ENCODE measurements at regions not wholly inside any gene's neighbourhood (a gene's known extent, or its start where the extent isn't known, plus 50 kb on each side); places are given as distances from the start of the nearest gene placed in this dataset.
A peak's percentile ranks its signal among the peaks of the same experiment; 100 is the strongest.

DNA sequence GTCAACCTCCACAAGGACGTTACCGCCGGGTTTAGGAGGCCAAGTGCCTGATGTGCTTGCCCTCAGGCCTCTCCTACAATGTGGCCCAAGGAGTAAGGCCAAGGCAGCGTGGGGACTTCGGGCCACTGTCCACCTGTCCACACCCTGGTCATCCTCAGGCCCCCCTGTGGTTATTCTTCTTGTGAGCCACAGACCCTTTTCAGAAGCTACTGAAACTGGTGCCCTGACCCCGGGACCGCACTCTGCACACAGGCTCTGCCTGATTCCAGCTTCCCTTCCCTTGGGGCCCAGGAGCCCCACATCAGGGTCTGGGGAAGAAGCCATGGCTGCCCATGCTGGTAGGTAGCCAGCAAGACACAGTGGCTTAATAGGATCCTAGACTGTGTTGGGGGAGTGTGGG is 128.8 kb downstream of the OLFM1 start:
- no peaks in the 10 kb centered on the region for H3K4me1 ChIP-seq (ENCODE audit: control insufficient read depth, insufficient read depth, low read length, poor library complexity, severe bottlenecking)

DNA sequence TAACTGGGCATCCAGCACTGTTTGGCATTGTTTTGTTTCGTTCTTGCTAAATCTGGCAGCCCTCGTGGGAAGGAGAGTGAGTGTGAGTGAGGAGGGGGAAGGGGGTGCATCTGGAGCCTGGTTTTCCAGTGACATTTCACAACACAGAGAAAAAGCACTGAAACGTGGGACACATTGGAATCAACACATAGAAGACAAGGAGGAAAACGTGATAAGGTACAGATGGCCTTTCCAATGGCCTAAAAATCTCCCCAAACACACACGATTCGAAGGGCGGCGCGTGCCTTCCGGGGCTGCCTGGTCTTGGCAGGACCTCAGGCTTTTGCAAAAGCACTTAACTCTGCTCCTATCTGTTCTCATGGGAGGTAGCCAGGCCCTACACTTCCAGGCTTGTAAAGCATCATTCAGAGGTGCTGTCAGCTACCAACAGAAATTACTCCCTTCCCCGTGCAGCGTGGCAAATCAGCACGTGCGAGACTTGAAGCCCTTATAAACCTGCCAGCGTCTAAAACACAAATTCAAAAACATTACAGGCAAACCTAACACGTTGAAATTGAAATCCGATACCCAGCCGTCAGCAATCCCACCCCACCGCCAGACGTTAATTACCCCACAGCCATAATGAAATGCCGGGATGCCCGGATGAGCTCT is 129.4 kb downstream of the OLFM1 start:
- no peak overlapping the region for H3K4me3 Mint-ChIP-seq
- Histone ChIP-seq H3K27me3 (ENCODE audit: control insufficient read depth, insufficient read depth, low read length) (no peaks in the 10 kb centered on the region), H3K9me3 (ENCODE audit: control insufficient read depth in 2 of 2, low read length in 2 of 2) (peaks cover 0 to 4% of the 10 kb centered on the region in 2 experiments), H3K4me3 (ENCODE audit: low read depth, low read length) (no peak overlapping the region), H3K36me3 (ENCODE audit: control insufficient read depth, insufficient read depth, low read length) (no peaks in the 10 kb centered on the region), H3K27ac (ENCODE audit: insufficient read depth, low read length, poor library complexity, severe bottlenecking) (no peak overlapping the region), H3K4me1 (ENCODE audit: control insufficient read depth, insufficient read depth, low read length, poor library complexity, severe bottlenecking) (no peaks in the 10 kb centered on the region)
- no peaks in the 10 kb centered on the region for H3K4me1 Mint-ChIP-seq
- no peak overlapping the region for H3K27ac Mint-ChIP-seq
- no peaks in the 10 kb centered on the region for H3K36me3 Mint-ChIP-seq
- no peak for ATAC-seq (ENCODE audit: low read depth in 2 of 2)
- DNase-seq = no peak
- peaks cover 7% of the 10 kb centered on the region for H3K27me3 Mint-ChIP-seq
- H3K9me3 Mint-ChIP-seq = peaks cover 0 to 4% (median 0%) of the 10 kb centered on the region in 7 donors

More for the DNA sequence above, 128.8 kb downstream of the OLFM1 start:
- Histone ChIP-seq H3K36me3 (ENCODE audit: control insufficient read depth, insufficient read depth, low read length) (no peaks in the 10 kb centered on the region), H3K27ac (ENCODE audit: insufficient read depth, low read length, poor library complexity, severe bottlenecking) (no peak overlapping the region), H3K27me3 (ENCODE audit: control insufficient read depth, insufficient read depth, low read length) (no peaks in the 10 kb centered on the region), H3K9me3 (ENCODE audit: control insufficient read depth in 2 of 2, low read length in 2 of 2) (peaks cover 0 to 6% of the 10 kb centered on the region in 2 experiments), H3K4me3 (ENCODE audit: low read depth, low read length) (no peak overlapping the region)
- Mint-ChIP-seq H3K4me3 (no peak overlapping the region), H3K27ac (no peak overlapping the region), H3K27me3 (peaks cover 7% of the 10 kb centered on the region), H3K9me3 (peaks cover 0 to 6% (median 0%) of the 10 kb centered on the region in 7 donors), H3K4me1 (no peaks in the 10 kb centered on the region), H3K36me3 (no peaks in the 10 kb centered on the region)
- no peak for DNase-seq
- ATAC-seq (ENCODE audit: low read depth in 2 of 2) = no peak

DNA sequence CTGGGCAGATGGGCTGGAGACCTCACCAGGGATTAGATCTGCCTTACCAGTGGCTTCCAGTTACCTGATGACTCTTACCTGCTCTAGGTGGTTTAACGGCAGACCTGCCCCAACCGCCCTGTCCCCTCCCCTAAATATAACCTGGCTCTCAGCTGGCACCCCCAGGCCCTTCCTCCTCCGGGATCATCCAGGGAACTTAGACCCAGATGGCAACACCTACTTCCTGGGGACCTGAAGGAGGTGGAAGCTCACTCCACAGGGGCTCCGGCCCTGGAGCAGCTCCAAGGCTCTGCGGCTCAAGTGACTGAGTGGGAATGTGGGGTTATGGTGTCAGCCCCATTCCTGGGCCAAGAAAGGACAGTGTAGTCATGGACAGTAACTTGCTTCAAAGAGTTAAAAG is 130.4 kb downstream of the OLFM1 start:
- no peak for ATAC-seq (ENCODE audit: low read depth in 2 of 2)
- Mint-ChIP-seq H3K9me3 (peaks cover 0 to 4% (median 0%) of the 10 kb centered on the region in 7 donors), H3K27ac (no peak overlapping the region), H3K4me1 (no peaks in the 10 kb centered on the region), H3K4me3 (no peak overlapping the region), H3K27me3 (peaks cover 7% of the 10 kb centered on the region), H3K36me3 (no peaks in the 10 kb centered on the region)
- no peaks in the 10 kb centered on the region for H3K27me3 ChIP-seq (ENCODE audit: control insufficient read depth, insufficient read depth, low read length)
- H3K36me3 ChIP-seq (ENCODE audit: control insufficient read depth, insufficient read depth, low read length) = no peaks in the 10 kb centered on the region
- no peak overlapping the region for H3K27ac ChIP-seq (ENCODE audit: insufficient read depth, low read length, poor library complexity, severe bottlenecking)
- H3K4me1 ChIP-seq (ENCODE audit: control insufficient read depth, insufficient read depth, low read length, poor library complexity, severe bottlenecking) = no peaks in the 10 kb centered on the region
- H3K4me3 ChIP-seq (ENCODE audit: low read depth, low read length) = no peak overlapping the region
- no peak for DNase-seq
- no peaks in the 10 kb centered on the region for H3K9me3 ChIP-seq (ENCODE audit: control insufficient read depth in 2 of 2, low read length in 2 of 2)

DNA sequence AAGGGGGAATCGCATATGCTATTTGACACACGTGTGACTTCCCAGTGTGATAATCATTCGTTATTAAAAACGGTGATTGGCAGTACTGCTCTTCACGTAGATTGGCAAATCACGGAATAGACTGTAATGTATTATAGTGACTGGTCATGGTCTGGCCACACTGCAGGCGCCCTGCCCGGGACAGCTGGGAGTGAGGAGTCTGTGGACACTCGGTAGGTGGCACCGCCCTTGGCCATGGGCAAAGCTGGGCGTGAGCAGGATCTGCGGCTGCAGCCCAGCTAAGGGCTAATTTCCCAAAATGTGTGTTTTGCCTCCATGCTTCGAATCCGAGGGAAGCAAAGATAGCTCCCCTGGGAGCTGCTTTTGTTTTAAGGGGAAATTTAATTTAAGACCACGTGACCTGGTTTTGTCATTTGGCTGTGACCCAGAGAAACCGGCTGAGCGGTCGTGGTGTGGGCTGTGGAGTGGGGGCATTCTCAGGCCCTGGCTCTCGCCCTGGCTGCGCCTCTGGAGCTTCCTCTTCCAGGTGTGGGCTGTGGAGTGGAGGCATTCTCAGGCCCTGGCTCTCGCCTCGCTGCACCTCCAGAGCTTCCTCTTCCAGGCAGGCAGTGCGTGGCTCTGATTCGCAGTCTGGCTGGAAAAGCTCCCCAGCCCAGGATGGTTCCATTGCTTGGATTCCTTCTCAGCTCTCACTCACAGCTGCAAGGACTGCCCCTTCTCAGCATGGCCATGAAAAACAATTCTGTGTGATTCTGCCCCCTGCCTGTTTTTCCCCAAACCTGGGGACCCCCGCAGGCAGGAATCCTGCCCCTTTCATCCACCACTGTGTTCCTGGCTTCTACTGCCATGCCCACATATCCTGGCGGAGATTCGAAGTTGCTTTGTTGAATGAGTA is 131.1 kb downstream of the OLFM1 start:
- Mint-ChIP-seq H3K27ac (no peak overlapping the region), H3K9me3 (peaks cover 0 to 4% (median 0%) of the 10 kb centered on the region in 7 donors), H3K4me1 (no peaks in the 10 kb centered on the region), H3K4me3 (peak overlapping the region in 1 of 4 donors; percentile 27), H3K27me3 (peaks cover 7% of the 10 kb centered on the region), H3K36me3 (no peaks in the 10 kb centered on the region)
- Histone ChIP-seq H3K36me3 (ENCODE audit: control insufficient read depth, insufficient read depth, low read length) (no peaks in the 10 kb centered on the region), H3K9me3 (ENCODE audit: control insufficient read depth in 2 of 2, low read length in 2 of 2) (no peaks in the 10 kb centered on the region), H3K4me1 (ENCODE audit: control insufficient read depth, insufficient read depth, low read length, poor library complexity, severe bottlenecking) (no peaks in the 10 kb centered on the region), H3K27me3 (ENCODE audit: control insufficient read depth, insufficient read depth, low read length) (no peaks in the 10 kb centered on the region), H3K4me3 (ENCODE audit: low read depth, low read length) (no peak overlapping the region), H3K27ac (ENCODE audit: insufficient read depth, low read length, poor library complexity, severe bottlenecking) (no peak overlapping the region)
- ATAC-seq (ENCODE audit: low read depth in 2 of 2) (no peak), DNase-seq (no peak)

DNA sequence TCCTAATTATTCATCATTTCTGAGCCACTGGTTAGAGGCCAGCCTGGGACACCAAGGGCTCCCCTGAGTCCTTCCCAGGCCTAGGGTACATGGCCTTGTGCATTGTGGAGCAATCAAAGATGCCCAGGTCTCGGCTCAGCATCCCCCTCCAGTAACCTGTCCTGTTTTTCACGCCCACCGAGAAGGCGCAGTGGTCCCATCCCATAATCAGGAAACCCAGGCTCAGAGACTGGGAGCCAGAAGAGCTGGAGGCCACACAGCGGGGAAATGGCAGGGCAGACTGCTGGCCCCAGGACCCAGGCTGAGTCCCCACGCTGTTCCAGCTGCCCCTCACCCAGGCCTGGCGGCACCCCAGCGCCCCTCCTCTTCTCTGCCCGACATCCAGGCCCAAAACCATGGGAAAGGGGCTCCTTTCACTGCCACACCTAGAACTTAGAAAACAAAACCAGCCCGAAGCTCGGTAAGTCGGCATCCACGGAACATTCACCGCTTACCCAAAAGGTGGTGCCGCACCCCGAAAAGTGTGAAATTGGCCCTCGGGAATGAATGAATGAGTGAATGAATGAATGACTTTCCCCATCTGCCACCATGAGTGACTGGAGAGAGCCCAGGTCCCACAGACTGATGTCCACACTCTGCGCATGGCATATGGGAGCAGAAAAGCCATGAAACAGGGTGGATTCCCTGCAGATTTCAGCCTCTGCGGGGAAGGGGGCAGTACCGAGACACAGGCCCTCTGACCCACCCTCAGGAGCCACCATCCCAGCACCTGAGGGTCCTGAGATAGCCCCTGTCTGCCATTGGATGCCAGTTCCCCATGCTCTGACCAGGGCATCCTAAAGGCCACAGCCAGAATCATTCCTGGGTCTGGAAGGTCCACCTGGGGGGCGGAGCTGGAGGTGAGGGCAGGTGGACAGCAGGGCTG is 132.5 kb downstream of the OLFM1 start:
- peaks cover 0 to 3% (median 0%) of the 10 kb centered on the region in 7 donors for H3K9me3 Mint-ChIP-seq
- no peaks in the 10 kb centered on the region for H3K36me3 Mint-ChIP-seq
- H3K27me3 Mint-ChIP-seq = peaks cover 7% of the 10 kb centered on the region
- H3K4me3 ChIP-seq (ENCODE audit: low read depth, low read length) = no peak overlapping the region
- H3K4me1 ChIP-seq (ENCODE audit: control insufficient read depth, insufficient read depth, low read length, poor library complexity, severe bottlenecking) = no peaks in the 10 kb centered on the region
- no peak overlapping the region for H3K27ac ChIP-seq (ENCODE audit: insufficient read depth, low read length, poor library complexity, severe bottlenecking)
- H3K4me3 Mint-ChIP-seq = no peak overlapping the region
- H3K27ac Mint-ChIP-seq = no peak overlapping the region
- H3K27me3 ChIP-seq (ENCODE audit: control insufficient read depth, insufficient read depth, low read length) = no peaks in the 10 kb centered on the region
- DNase-seq = no peak
- no peaks in the 10 kb centered on the region for H3K36me3 ChIP-seq (ENCODE audit: control insufficient read depth, insufficient read depth, low read length)
- ATAC-seq (ENCODE audit: low read depth in 2 of 2) = no peak
- H3K9me3 ChIP-seq (ENCODE audit: control insufficient read depth in 2 of 2, low read length in 2 of 2) = no peaks in the 10 kb centered on the region
- H3K4me1 Mint-ChIP-seq = no peaks in the 10 kb centered on the region

DNA sequence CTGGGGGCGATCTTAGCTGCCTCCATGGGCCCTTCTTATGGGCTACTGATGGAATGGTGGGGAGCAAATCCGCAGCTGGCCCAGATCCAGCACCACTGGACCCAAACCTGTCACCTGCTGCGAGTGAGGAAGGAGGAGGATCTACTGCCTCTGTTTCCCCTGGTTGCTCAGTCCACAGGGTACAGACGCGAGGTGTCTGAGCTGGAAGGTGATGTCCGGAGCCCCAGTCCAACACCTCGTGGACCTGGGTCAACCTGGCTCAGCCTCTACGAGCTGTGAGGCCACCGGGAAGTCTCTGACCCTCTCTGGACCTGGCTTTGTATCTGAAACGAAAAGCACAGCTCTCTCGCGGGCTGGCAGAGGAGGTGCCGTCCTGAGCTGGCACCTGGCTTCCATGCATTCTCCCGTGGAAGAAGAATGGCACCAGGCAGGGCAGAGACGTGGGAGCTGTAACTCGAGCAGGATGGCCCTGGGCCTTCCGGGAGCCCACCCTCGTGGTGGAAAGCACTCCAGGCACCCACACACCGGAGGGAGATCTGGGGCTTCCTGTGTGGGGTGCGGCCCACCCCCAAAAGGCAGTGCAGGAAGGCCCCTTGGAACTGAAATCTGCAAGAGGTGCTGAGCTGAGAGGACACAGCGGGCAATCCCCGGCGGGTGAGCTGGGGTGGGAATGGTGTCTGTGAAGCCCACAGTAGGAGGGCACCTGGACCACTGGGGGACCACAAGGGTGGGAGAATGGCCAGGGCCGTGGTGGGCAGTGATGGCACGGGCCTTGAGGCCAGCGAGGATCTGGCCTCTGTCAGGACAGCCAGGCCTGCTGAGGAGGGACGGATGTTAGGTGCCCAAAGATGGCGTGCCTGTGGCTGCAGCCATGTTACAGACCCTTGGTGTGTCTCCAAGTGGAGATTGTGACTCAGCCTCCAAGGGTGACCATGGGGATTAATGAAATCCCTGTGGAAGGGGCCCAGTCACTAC is 133.4 kb downstream of the OLFM1 start:
- Histone ChIP-seq H3K27ac (ENCODE audit: insufficient read depth, low read length, poor library complexity, severe bottlenecking) (no peak overlapping the region), H3K9me3 (ENCODE audit: control insufficient read depth in 2 of 2, low read length in 2 of 2) (peaks cover 0 to 2% of the 10 kb centered on the region in 2 experiments), H3K4me3 (ENCODE audit: low read depth, low read length) (no peak overlapping the region), H3K27me3 (ENCODE audit: control insufficient read depth, insufficient read depth, low read length) (no peaks in the 10 kb centered on the region), H3K4me1 (ENCODE audit: control insufficient read depth, insufficient read depth, low read length, poor library complexity, severe bottlenecking) (no peaks in the 10 kb centered on the region), H3K36me3 (ENCODE audit: control insufficient read depth, insufficient read depth, low read length) (no peaks in the 10 kb centered on the region)
- ATAC-seq (ENCODE audit: low read depth in 2 of 2) = no peak
- H3K4me1 Mint-ChIP-seq = no peaks in the 10 kb centered on the region
- H3K9me3 Mint-ChIP-seq = no peaks in the 10 kb centered on the region
- DNase-seq = no peak
- peaks cover 4% of the 10 kb centered on the region for H3K27me3 Mint-ChIP-seq
- H3K36me3 Mint-ChIP-seq = no peaks in the 10 kb centered on the region
- H3K4me3 Mint-ChIP-seq = no peak overlapping the region
- no peak overlapping the region for H3K27ac Mint-ChIP-seq

DNA sequence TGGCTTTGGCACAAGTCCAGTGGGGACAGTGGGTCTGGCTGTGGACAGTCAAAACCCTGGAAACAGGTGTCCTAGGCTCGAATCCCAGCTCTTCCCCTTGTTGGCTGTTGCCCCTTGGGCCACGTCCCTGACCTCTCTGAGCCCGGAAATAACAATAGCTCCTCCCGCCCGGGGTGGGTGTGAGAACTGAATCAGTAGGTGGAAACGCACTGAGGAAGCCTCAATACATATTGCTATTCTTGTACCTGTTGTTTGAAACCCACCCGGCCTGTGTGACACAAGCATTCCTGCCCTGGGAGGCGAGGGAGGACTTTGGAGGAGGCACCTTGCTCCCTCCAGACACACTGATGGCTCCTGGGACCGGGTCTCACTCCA is 134.1 kb downstream of the OLFM1 start:
- Histone ChIP-seq H3K4me1 (ENCODE audit: control insufficient read depth, insufficient read depth, low read length, poor library complexity, severe bottlenecking) (no peaks in the 10 kb centered on the region), H3K27ac (ENCODE audit: insufficient read depth, low read length, poor library complexity, severe bottlenecking) (no peak overlapping the region), H3K27me3 (ENCODE audit: control insufficient read depth, insufficient read depth, low read length) (no peaks in the 10 kb centered on the region), H3K9me3 (ENCODE audit: control insufficient read depth in 2 of 2, low read length in 2 of 2) (peaks cover 0 to 2% of the 10 kb centered on the region in 2 experiments), H3K36me3 (ENCODE audit: control insufficient read depth, insufficient read depth, low read length) (no peaks in the 10 kb centered on the region), H3K4me3 (ENCODE audit: low read depth, low read length) (no peak overlapping the region)
- Mint-ChIP-seq H3K9me3 (no peaks in the 10 kb centered on the region), H3K4me1 (no peaks in the 10 kb centered on the region), H3K27me3 (peaks cover 4% of the 10 kb centered on the region), H3K36me3 (no peaks in the 10 kb centered on the region), H3K27ac (no peak overlapping the region), H3K4me3 (no peak overlapping the region)
- ATAC-seq (ENCODE audit: low read depth in 2 of 2) (no peak), DNase-seq (no peak)
